HCT116 (cell line): ENCODE measurements at regions not wholly inside any gene's neighbourhood (a gene's known extent, or its start where the extent isn't known, plus 50 kb on each side); places are given as distances from the start of the nearest gene placed in this dataset.

Experiments used
- ATAC-seq: fragments of 200-7000 bp; cut with Tn5 transposase; 2 replicates; pipeline ENCODE4 v1.9.1; 2020; ENCODE audit warnings: mild to moderate bottlenecking, moderate library complexity
- BruUV-seq: library from RNA; stranded (reverse); fragments of 400-500 nt; replicated peaks from 2 replicates; lab custom pipeline; 2021; lab: Mats Ljungman, UMichigan
- CTCF ChIA-PET: fragments of 300-600 bp; sonication (Branson Sonifier 250); formaldehyde crosslinking; loops from one replicate; lab custom pipeline; 2021; ENCODE audit warnings: antibody characterized with exemption; lab: Charles Lee
- POLR2A ChIA-PET: fragments of 300-600, 350-600 bp; sonication (Branson Sonifier 250); formaldehyde crosslinking; loops from one replicate; lab custom pipeline; 2021; ENCODE audit warnings: antibody characterized with exemption; lab: Charles Lee
- RAD21 ChIA-PET, 2 experiments: fragments of 300-600 bp; sonication (Branson Sonifier 250); formaldehyde crosslinking; loops; one replicate each; lab custom pipeline; 2023; ENCODE audit warnings: low total read pairs in 2 of 2; ENCODE audit not compliant: uncharacterized antibody in 2 of 2, unreplicated experiment in 2 of 2, low non-redundant PET in 1 of 2; lab: Charles Lee
- DNase-seq: peaks from one replicate; pipeline ENCODE4 v3.0.0-alpha.2; 2010; ENCODE audit warnings: low read depth, low spot score
- H2AFZ ChIP-seq: fragments of 200-600 bp; shearing (Covaris generic), sonication (generic); 2 replicates; pipeline ENCODE4 v1.6.1; 2017; ENCODE audit warnings: low read depth, mixed run types, mixed read lengths, antibody characterized with exemption, low read length; ENCODE audit not compliant: poor library complexity, severe bottlenecking
- H3K27ac ChIP-seq: 2 replicates; pipeline ENCODE4 v1.5.1; 2012; ENCODE audit warnings: low read depth, low read length
- H3K27me3 ChIP-seq: fragments of 200-600 bp; sonication (generic); 2 replicates; pipeline ENCODE4 v1.6.1; 2016; ENCODE audit warnings: mixed run types, low read length, mixed read lengths; ENCODE audit not compliant: insufficient read depth
- H3K36me3 ChIP-seq, 2 experiments: fragments of 200-500 bp in 1 of 2; fragments of 200-600 bp in 1 of 2; sonication (Bioruptor generic) in 1 of 2; sonication (generic) in 1 of 2; 2 replicates each; pipeline versions ENCODE4 v1.5.1 to v1.6.1; 2014 to 2016; ENCODE audit warnings: low read length in 2 of 2, inconsistent platforms in 1 of 2, mixed read lengths in 1 of 2, mixed run types in 1 of 2; ENCODE audit not compliant: insufficient read depth in 2 of 2, control insufficient read depth in 1 of 2
- H3K4me1 ChIP-seq, 2 experiments: fragments of 200-600 bp in 1 of 2; sonication (generic) in 1 of 2; 2 replicates each; pipeline versions ENCODE4 v1.5.1 to v1.6.1; 2012 to 2017; ENCODE audit warnings: low read length in 2 of 2, inconsistent platforms in 1 of 2, mild to moderate bottlenecking in 1 of 2, mixed read lengths in 1 of 2, mixed run types in 1 of 2, moderate library complexity in 1 of 2; ENCODE audit not compliant: insufficient read depth in 2 of 2, control insufficient read depth in 1 of 2
- H3K4me2 ChIP-seq: fragments of 200-600 bp; sonication (generic); 2 replicates; pipeline ENCODE4 v1.6.1; 2017; ENCODE audit warnings: mixed run types, low read length, mixed read lengths
- H3K4me3 ChIP-seq, 2 experiments: fragments of 200-600 bp in 1 of 2; sonication (generic) in 1 of 2; replicated peaks in 1 of 2; 2 replicates each; pipeline ENCODE4 v1.5.1; 2011 to 2016; ENCODE audit warnings: low read length in 2 of 2, control low read depth in 1 of 2, low read depth in 1 of 2, mild to moderate bottlenecking in 1 of 2, mixed read lengths in 1 of 2, mixed run types in 1 of 2
- H3K79me2 ChIP-seq: fragments of 200-600 bp; sonication (generic); 2 replicates; pipeline ENCODE4 v1.6.1; 2017; ENCODE audit warnings: mild to moderate bottlenecking, mixed run types, low read length, moderate library complexity, mixed read lengths; ENCODE audit not compliant: insufficient read depth
- H3K9ac ChIP-seq: fragments of 200-600 bp; sonication (generic); 2 replicates; pipeline ENCODE4 v1.6.1; 2016; ENCODE audit warnings: low read length, mixed read lengths
- H3K9me2 ChIP-seq: fragments of 200-600 bp; sonication (generic), shearing (Covaris generic); 2 replicates; pipeline ENCODE4 v1.6.1; 2017; ENCODE audit warnings: mixed run types, mild to moderate bottlenecking, moderate library complexity; ENCODE audit not compliant: insufficient read depth
- H3K9me3 ChIP-seq, 2 experiments: fragments of 200-500 bp in 1 of 2; fragments of 200-600 bp in 1 of 2; sonication (Bioruptor generic) in 1 of 2; sonication (generic) in 1 of 2; 2 replicates each; pipeline ENCODE4 v1.6.1; 2014 to 2017; ENCODE audit warnings: low read length in 2 of 2, mixed read lengths in 2 of 2, inconsistent platforms in 1 of 2, low read depth in 1 of 2, mild to moderate bottlenecking in 1 of 2, mixed run types in 1 of 2, moderate library complexity in 1 of 2; ENCODE audit not compliant: control insufficient read depth in 1 of 2, insufficient read depth in 1 of 2
- H4K20me1 ChIP-seq: fragments of 200-600 bp; sonication (generic), shearing (Covaris generic); 2 replicates; pipeline ENCODE4 v1.6.1; 2017; ENCODE audit warnings: mixed run types, mild to moderate bottlenecking, moderate library complexity; ENCODE audit not compliant: insufficient read depth
- CBX3 ChIP-seq: IDR thresholded peaks from 2 replicates; pipeline ENCODE4 v1.6.1; 2012; ENCODE audit warnings: low read depth
- EGR1 ChIP-seq: IDR thresholded peaks from 2 replicates; pipeline ENCODE4 v1.6.1; 2012; ENCODE audit warnings: low read depth
- ELF1 ChIP-seq: IDR thresholded peaks from 2 replicates; pipeline ENCODE4 v1.6.1; 2012; ENCODE audit warnings: low read depth, borderline replicate concordance
- EZH2phosphoT487 ChIP-seq: fragments of 200-600 bp; IDR thresholded peaks from 2 replicates; pipeline ENCODE4 v1.6.1; 2018; ENCODE audit warnings: antibody characterized with exemption, borderline replicate concordance
- POLR2A ChIP-seq: IDR thresholded peaks from 2 replicates; pipeline ENCODE4 v1.7.0; 2011; ENCODE audit warnings: borderline replicate concordance; ENCODE audit not compliant: insufficient read depth, insufficient read length; ENCODE audit errors: extremely low read depth
- RAD21 ChIP-seq: IDR thresholded peaks from 2 replicates; pipeline ENCODE4 v1.6.1; 2012; ENCODE audit warnings: low read depth, mild to moderate bottlenecking
- REST ChIP-seq: IDR thresholded peaks from 2 replicates; pipeline ENCODE4 v1.6.1; 2012; ENCODE audit warnings: low read depth
- SRF ChIP-seq: IDR thresholded peaks from 2 replicates; pipeline ENCODE4 v1.6.1; 2012; ENCODE audit warnings: low read depth
- TCF7L2 ChIP-seq: IDR thresholded peaks from 2 replicates; pipeline ENCODE4 v1.7.0; 2011; ENCODE audit warnings: borderline replicate concordance, inconsistent platforms; ENCODE audit not compliant: insufficient read depth, insufficient read length; ENCODE audit errors: extremely low read depth
- ZBTB33 ChIP-seq: IDR thresholded peaks from 2 replicates; pipeline ENCODE4 v1.6.1; 2011; ENCODE audit warnings: mild to moderate bottlenecking, low read length, moderate library complexity; ENCODE audit not compliant: insufficient replicate concordance; ENCODE audit errors: extremely low read depth
- ZFX ChIP-seq: fragments of 450-650 bp; IDR thresholded peaks from 2 replicates; pipeline ENCODE4 v1.6.1; 2017
- intact Hi-C: fragments of 100-400 bp; cut with micrococcal nuclease; formaldehyde crosslinking; loops from 2 replicates; pipeline ENCODE4 v1.10.0; 2022

GRCh38 chr2:18380321-18380720 lies 180.1 kb downstream of the RDH14 start:
- ATAC-seq (no peak), DNase-seq (no peak)
- TF ChIP-seq CBX3 (no peak), EZH2phosphoT487 (no peak), SRF (no peak), ZFX (no peak), TCF7L2 (no peak), RAD21 (no peak), ZBTB33 (no peak), EGR1 (no peak), POLR2A (no peak), REST (no peak), ELF1 (no peak)
- Histone ChIP-seq H3K9ac (no peak overlapping the region), H3K4me3 (no peak overlapping the region), H3K9me2 (no peaks in the 10 kb centered on the region), H4K20me1 (no peaks in the 10 kb centered on the region), H3K9me3 (no peaks in the 10 kb centered on the region), H3K4me2 (no peak overlapping the region), H3K36me3 (no peaks in the 10 kb centered on the region), H3K27ac (no peak overlapping the region), H3K79me2 (no peaks in the 10 kb centered on the region), H3K4me1 (no peaks in the 10 kb centered on the region), H3K27me3 (peaks cover 22% of the 10 kb centered on the region), H2AFZ (no peak overlapping the region)
- POLR2A ChIA-PET = no interaction called here
- intact Hi-C loops = no loop called here
- CTCF ChIA-PET = interaction anchor here (1.9 kb wide), 1 partner anchor 8 kb away, joined by 4 read pairs; no protein-coding TSS in a partner anchor
- BruUV-seq = no TSS peak
- RAD21 ChIA-PET = no interaction called here
